ENCODE measurements at regions not wholly inside any gene's neighbourhood (a gene's known extent, or its start where the extent isn't known, plus 50 kb on each side); places are given as distances from the start of the nearest gene placed in this dataset.

DNA sequence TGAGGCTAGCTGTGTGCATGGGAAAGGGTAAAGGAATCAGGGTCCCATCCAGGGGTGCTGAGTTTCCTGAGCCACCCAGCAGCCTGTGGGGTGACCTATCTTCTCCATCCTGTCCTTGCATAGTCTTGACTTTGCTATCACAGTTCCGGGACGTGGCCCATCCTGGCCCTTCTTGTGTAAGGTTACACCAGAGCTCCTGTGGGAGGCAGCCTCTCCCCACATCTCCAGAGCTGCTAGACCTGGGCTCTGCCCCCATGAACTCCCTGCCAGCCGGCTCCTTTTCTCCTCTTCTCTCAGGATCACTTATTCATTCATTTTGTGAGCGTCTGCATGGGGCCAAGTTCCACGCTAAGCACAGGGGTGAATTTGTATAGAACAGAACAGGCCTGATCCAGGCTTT, 238.9 kb downstream of the TSHZ3 start:
- TF ChIP-seq, protein P1, sequence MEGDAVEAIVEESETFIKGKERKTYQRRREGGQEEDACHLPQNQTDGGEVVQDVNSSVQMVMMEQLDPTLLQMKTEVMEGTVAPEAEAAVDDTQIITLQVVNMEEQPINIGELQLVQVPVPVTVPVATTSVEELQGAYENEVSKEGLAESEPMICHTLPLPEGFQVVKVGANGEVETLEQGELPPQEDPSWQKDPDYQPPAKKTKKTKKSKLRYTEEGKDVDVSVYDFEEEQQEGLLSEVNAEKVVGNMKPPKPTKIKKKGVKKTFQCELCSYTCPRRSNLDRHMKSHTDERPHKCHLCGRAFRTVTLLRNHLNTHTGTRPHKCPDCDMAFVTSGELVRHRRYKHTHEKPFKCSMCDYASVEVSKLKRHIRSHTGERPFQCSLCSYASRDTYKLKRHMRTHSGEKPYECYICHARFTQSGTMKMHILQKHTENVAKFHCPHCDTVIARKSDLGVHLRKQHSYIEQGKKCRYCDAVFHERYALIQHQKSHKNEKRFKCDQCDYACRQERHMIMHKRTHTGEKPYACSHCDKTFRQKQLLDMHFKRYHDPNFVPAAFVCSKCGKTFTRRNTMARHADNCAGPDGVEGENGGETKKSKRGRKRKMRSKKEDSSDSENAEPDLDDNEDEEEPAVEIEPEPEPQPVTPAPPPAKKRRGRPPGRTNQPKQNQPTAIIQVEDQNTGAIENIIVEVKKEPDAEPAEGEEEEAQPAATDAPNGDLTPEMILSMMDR (IDR thresholded peaks at IDR 0.05), result no peak; the same call in 1 of the 2 replicates

DNA sequence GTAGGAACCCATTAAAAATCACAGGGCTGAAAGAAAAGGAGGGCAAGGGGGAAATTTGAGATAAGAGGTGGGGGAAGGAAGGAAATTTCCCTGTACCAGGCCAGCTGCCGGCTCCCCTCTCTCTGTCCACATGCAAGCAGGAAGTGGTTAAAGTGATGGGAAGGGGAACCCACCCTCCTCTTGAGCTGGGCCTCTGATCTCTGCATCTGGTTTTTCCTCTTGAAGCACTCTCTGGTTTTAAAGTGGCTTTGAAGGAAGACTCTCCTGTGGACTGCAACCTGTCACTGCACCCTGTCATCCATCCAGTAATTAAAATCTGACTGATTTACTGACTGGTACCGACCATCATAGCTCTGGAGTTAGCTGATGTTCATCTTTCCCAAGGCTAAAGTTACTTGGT, 239.6 kb downstream of the TSHZ3 start:
- TF ChIP-seq, protein P1 (IDR thresholded peaks at IDR 0.05), result no peak

DNA sequence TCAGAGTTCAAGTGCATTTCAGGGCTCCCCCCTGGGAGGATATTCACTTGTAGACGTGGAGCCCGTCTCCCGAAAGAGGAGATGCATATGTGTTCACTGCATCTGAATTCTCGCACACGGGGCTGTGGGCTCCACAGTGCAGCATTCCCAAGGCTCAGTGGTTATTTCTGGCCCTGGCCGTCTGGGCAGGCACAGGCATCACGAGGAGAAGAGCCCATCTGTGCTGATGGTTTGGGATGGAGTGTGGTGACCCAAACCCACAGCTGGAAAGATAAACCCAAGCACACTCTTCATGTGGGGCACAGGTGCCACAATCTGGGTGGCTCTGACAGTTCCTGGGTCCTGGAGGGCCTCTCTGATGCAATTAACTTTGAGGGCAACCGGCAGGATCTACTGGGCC, 242.1 kb downstream of the TSHZ3 start:
- TF ChIP-seq, protein P1 (IDR thresholded peaks at IDR 0.05), result no peak

DNA sequence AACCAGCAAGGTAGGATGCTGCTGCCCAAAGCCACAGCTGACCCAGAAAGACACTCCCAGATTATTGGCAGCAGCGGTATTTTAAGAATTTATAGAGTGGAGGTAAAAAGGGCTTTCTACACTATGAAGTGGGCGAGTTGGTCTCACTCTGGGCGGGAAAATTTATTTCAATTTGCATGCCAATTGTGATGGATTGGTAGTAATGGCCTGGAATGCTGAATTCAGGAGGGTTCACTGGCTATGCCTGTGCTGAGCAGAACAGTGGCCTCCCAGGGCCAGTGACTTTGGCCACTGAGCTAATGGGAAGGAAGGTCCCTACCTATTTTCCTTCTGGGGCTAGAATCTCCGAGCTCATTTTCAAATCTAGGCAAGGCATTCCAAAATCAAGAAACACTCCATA, 243.5 kb downstream of the TSHZ3 start:
- TF ChIP-seq, protein P1 (IDR thresholded peaks at IDR 0.05), result no peak

DNA sequence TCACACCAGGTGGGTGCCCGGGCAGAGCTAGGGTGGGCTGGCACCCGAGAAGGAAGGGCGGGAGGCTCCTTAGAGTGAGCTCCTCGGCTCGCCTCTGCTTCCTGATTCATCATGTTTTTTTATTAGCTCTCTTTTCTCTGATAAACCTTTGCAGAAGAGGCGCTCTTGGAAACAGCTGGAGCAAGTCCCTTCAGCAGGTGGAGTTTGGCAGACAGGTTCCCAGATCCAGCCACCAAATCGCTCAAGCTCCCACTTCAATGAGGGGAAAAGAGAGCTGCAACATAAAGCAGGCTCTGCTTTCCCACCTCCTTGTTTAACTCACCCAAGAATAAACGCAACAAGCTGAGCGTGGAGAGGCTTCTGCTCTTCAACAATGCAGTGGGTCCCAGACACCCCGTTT, 244.8 kb downstream of the TSHZ3 start:
- TF ChIP-seq, protein P1 (IDR thresholded peaks at IDR 0.05), result no peak

DNA sequence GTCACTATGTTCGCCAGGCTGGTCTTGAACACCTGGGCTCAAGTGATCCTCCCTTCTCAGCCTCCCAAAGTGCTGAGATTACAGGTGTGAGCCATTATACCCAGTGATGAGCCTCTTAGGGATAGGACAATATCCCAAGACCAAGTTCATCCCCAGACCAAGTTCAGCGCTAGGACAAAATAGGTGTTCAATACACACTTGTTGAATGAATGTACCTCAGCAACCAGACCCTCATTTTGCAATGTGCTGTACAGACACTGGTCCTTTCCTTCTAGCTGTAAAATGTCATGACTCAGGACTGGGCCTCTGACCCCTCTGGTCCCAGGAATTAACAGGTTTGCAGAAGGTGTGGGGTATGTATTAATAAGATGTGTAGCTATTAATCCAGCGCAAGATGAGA, 246.0 kb downstream of the TSHZ3 start:
- TF ChIP-seq, protein P1 (IDR thresholded peaks at IDR 0.05), result no peak

DNA sequence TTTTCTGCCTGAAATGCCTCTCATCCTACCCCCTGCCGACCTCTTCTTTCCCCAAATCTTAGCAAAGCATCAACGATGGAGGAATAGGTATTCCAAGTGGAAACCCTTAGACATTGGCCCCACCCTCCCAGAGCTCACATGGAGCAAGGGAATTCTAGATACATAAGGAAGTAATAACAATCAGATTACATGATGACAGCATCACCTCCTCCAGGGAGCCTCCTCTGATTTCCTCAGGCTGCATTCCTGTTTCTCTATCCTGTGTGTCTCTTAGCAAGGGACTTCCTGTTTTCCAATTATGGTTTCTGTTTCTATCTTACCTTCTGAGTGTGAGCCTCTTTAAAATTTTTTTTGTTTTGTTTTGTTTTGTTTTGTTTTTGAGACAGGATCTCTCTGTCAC, 246.6 kb downstream of the TSHZ3 start:
- TF ChIP-seq, protein P1 (IDR thresholded peaks at IDR 0.05), result no peak

DNA sequence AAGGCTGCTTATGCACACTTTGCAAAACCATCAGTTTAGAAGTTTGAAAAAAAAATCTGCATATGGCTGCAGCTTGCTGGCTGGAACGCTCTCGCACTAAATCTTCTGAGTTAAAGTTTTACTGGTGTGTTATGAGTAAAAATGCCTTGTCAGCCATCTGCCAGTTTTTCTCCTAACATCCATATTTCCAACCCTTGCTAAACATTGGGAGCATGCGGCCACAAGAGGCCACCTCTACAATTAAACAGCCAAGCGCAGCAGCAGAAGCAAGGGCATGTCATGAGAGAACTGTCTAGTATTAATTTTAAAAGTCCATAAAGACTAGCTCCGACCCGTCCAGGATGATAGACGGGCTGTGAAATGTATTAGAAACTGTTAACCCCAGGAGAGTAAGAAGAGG, 248.3 kb downstream of the TSHZ3 start:
- TF ChIP-seq, protein P1 (IDR thresholded peaks at IDR 0.05), result no peak
